ENCODE measurements at regions not wholly inside any gene's neighbourhood (a gene's known extent, or its start where the extent isn't known, plus 50 kb on each side); places are given as distances from the start of the nearest gene placed in this dataset.

- TF ChIP-seq, protein P1, sequence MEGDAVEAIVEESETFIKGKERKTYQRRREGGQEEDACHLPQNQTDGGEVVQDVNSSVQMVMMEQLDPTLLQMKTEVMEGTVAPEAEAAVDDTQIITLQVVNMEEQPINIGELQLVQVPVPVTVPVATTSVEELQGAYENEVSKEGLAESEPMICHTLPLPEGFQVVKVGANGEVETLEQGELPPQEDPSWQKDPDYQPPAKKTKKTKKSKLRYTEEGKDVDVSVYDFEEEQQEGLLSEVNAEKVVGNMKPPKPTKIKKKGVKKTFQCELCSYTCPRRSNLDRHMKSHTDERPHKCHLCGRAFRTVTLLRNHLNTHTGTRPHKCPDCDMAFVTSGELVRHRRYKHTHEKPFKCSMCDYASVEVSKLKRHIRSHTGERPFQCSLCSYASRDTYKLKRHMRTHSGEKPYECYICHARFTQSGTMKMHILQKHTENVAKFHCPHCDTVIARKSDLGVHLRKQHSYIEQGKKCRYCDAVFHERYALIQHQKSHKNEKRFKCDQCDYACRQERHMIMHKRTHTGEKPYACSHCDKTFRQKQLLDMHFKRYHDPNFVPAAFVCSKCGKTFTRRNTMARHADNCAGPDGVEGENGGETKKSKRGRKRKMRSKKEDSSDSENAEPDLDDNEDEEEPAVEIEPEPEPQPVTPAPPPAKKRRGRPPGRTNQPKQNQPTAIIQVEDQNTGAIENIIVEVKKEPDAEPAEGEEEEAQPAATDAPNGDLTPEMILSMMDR (IDR thresholded peaks at IDR 0.05; ENCODE audit: low read length): no peak
- no peak for TF ChIP-seq EZH2 (optimal IDR thresholded peaks at IDR 0.05; ENCODE audit: low read depth, low read length)
Observed at GRCh38 chr5:158559066-158559465, 540.6 kb downstream of the EBF1 start.

Measured in MM.1S (cell line).